Liver (tissue), 8 donors: ENCODE measurements at regions not wholly inside any gene's neighbourhood (a gene's known extent, or its start where the extent isn't known, plus 50 kb on each side); places are given as distances from the start of the nearest gene placed in this dataset.
"Not testable (repeated sequence)": the region's sequence is repeated elsewhere in the genome, so short reads cannot be mapped to it uniquely, and the experiment has no call there.

Source experiments
- DNase-seq: peaks from one replicate; pipeline ENCODE4 v3.0.0-alpha.2; 2017; ENCODE audit warnings: low spot score
- H3K27ac ChIP-seq, 2 donors: one replicate each; pipeline ENCODE4 v1.7.0; 2013; ENCODE audit warnings: inconsistent platforms in 2 of 2, low read length in 2 of 2, control low read depth in 1 of 2, low read depth in 1 of 2, mild to moderate bottlenecking in 1 of 2
- H3K27me3 ChIP-seq, 4 donors: one replicate each; pipeline versions ENCODE4 v1.6.1 to v1.7.0; 2013; ENCODE audit warnings: low read length in 3 of 4, inconsistent platforms in 1 of 4, mild to moderate bottlenecking in 1 of 4, moderate library complexity in 1 of 4; ENCODE audit not compliant: control insufficient read depth in 4 of 4, insufficient read depth in 4 of 4
- H3K36me3 ChIP-seq, 4 donors: one replicate each; pipeline versions ENCODE4 v1.6.1 to v1.7.0; 2013; ENCODE audit warnings: low read length in 3 of 4, mild to moderate bottlenecking in 3 of 4, low read depth in 1 of 4, moderate library complexity in 1 of 4; ENCODE audit not compliant: control insufficient read depth in 4 of 4, insufficient read depth in 3 of 4
- H3K4me1 ChIP-seq, 4 donors: one replicate each; pipeline versions ENCODE4 v1.6.1 to v1.7.0; 2013; ENCODE audit warnings: low read length in 3 of 4, mild to moderate bottlenecking in 3 of 4, moderate library complexity in 1 of 4; ENCODE audit not compliant: control insufficient read depth in 4 of 4, insufficient read depth in 4 of 4
- H3K4me3 ChIP-seq, 3 donors: one replicate each; pipeline versions ENCODE4 v1.6.1 to v1.7.0; 2013; ENCODE audit warnings: low read length in 3 of 3, control low read depth in 1 of 3, low read depth in 1 of 3, mild to moderate bottlenecking in 1 of 3
- H3K9ac ChIP-seq, 2 donors: one replicate each; pipeline ENCODE4 v1.7.0; 2013; ENCODE audit warnings: low read length in 2 of 2, mild to moderate bottlenecking in 2 of 2, moderate library complexity in 2 of 2, control low read depth in 1 of 2, low read depth in 1 of 2
- H3K9me3 ChIP-seq, 4 donors: one replicate each; pipeline versions ENCODE4 v1.6.1 to v1.7.0; 2013; ENCODE audit warnings: low read length in 3 of 4; ENCODE audit not compliant: control insufficient read depth in 4 of 4
- CTCF ChIP-seq: fragments of 150-350 bp; IDR thresholded peaks from 2 replicates; pipeline ENCODE4 v1.5.1; 2017; ENCODE audit warnings: improper control_type of control experiment, low read depth, low read length; ENCODE audit not compliant: missing input control
- EGR1 ChIP-seq, 2 donors: IDR thresholded peaks; 2 replicates each; pipeline ENCODE4 v1.6.1; 2016 to 2018; ENCODE audit warnings: antibody characterized with exemption in 2 of 2, low read depth in 2 of 2
- GABPA ChIP-seq, 2 donors: IDR thresholded peaks in 1 of 2; conservative IDR thresholded peaks in 1 of 2; 2 replicates each; pipeline ENCODE4 v1.6.1; 2016; ENCODE audit warnings: antibody characterized with exemption in 2 of 2, mild to moderate bottlenecking in 1 of 2, moderate library complexity in 1 of 2
- HNF4A ChIP-seq, 2 donors: conservative IDR thresholded peaks; 2 replicates each; pipeline ENCODE4 v1.6.1; 2016; ENCODE audit warnings: antibody characterized with exemption in 2 of 2, mild to moderate bottlenecking in 2 of 2
- JUND ChIP-seq, 2 donors: IDR thresholded peaks; 2 replicates each; pipeline ENCODE4 v1.6.1; 2016; ENCODE audit warnings: antibody characterized with exemption in 2 of 2
- MAX ChIP-seq: IDR thresholded peaks from 2 replicates; pipeline ENCODE4 v1.6.1; 2016; ENCODE audit warnings: antibody characterized with exemption
- REST ChIP-seq: IDR thresholded peaks from 2 replicates; pipeline ENCODE4 v1.6.1; 2016; ENCODE audit warnings: antibody characterized with exemption, mild to moderate bottlenecking
- RXRA ChIP-seq, 2 donors: IDR thresholded peaks; 2 replicates each; pipeline ENCODE4 v1.6.1; 2017 to 2018; ENCODE audit warnings: antibody characterized with exemption in 2 of 2, mild to moderate bottlenecking in 1 of 2
- TAF1 ChIP-seq: conservative IDR thresholded peaks from 2 replicates; pipeline ENCODE4 v1.6.1; 2016; ENCODE audit warnings: antibody characterized with exemption, mild to moderate bottlenecking
- YY1 ChIP-seq: IDR thresholded peaks from 2 replicates; pipeline ENCODE4 v1.6.1; 2016; ENCODE audit warnings: antibody characterized with exemption, mild to moderate bottlenecking
- ZBTB33 ChIP-seq: IDR thresholded peaks from 2 replicates; pipeline ENCODE4 v1.6.1; 2016; ENCODE audit warnings: antibody characterized with exemption
- WGBS: extraction: QIAGEN DNeasy Blood & Tissue Kit; methylation state at CpG from one replicate; pipeline ENCODE4 v1.1.7; 2013; 5-methylcytosine and 5-hydroxymethylcytosine counted together
- donor health status: healthy.
- donor health status: healthy.
- donor health status: healthy.
- donor health status: healthy.
- donor health status: healthy.

GRCh38 chr6:85712346-85712745, 69.7 kb upstream of the SYNCRIP start:
- Histone ChIP-seq H3K27ac (no peak overlapping the region), H3K27me3 (no peaks in the 10 kb centered on the region), H3K9me3 (no peaks in the 10 kb centered on the region), H3K4me1 (no peaks in the 10 kb centered on the region), H3K4me3 (no peak overlapping the region), H3K36me3 (no peaks in the 10 kb centered on the region), H3K9ac (no peak overlapping the region)
- TF ChIP-seq EGR1 (IDR thresholded peaks at IDR 0.05; ENCODE audit: low read depth in 2 of 2) = no peak
- TF ChIP-seq MAX = no peak
- TF ChIP-seq TAF1 = no peak
- no peak for TF ChIP-seq CTCF
- no peak for TF ChIP-seq HNF4A (conservative IDR thresholded peaks at IDR 0.05)
- no peak for TF ChIP-seq ZBTB33
- TF ChIP-seq REST = no peak
- no peak for TF ChIP-seq JUND (IDR thresholded peaks at IDR 0.05)
- TF ChIP-seq RXRA (IDR thresholded peaks at IDR 0.05) = no peak
- no peak for TF ChIP-seq GABPA (IDR thresholded peaks at IDR 0.05 in 1 of 2, conservative IDR thresholded peaks at IDR 0.05 in 1 of 2)
- no peak for TF ChIP-seq YY1
- no peak for DNase-seq
- WGBS = 75% methylated on average over 2 of the region's 2 CpGs

- not testable (repeated sequence) for H3K27ac ChIP-seq, H3K9ac ChIP-seq, H3K36me3 ChIP-seq, H3K4me1 ChIP-seq, H3K27me3 ChIP-seq, H3K9me3 ChIP-seq, DNase-seq, H3K4me3 ChIP-seq
- 93% methylated on average over 1 of the region's 1 CpG for WGBS
Measured at GRCh38 chr6:85707515-85708145, 64.9 kb upstream of the SYNCRIP start.
